GM12878 (cell line): ENCODE measurements at regions not wholly inside any gene's neighbourhood (a gene's known extent, or its start where the extent isn't known, plus 50 kb on each side); places are given as distances from the start of the nearest gene placed in this dataset.

Source experiments
- ATAC-seq: fragments of 200-7000 bp; cut with Tn5 transposase; 3 replicates; pipeline ENCODE4 v1.9.1; 2020; ENCODE audit warnings: mild to moderate bottlenecking, moderate library complexity
- BruUV-seq: library from RNA; stranded (reverse); fragments of 400-500 nt; replicated peaks from 2 replicates; lab custom pipeline; 2021; lab: Mats Ljungman, UMichigan
- CTCF ChIA-PET: fragments of 300-600 bp; sonication (Branson Sonifier 250); formaldehyde crosslinking; extraction: SDS; loops from one replicate; lab custom pipeline; 2021; ENCODE audit warnings: inconsistent platforms; lab: Yijun Ruan, JAX
- POLR2A ChIA-PET: fragments of 350-600 bp; formaldehyde crosslinking; extraction: SDS; loops from one replicate; lab custom pipeline; 2021; ENCODE audit warnings: inconsistent platforms; lab: Charles Lee
- RAD21 ChIA-PET: fragments of 300-600 bp; sonication (Branson Sonifier 250); formaldehyde crosslinking; loops from one replicate; lab custom pipeline; 2023; ENCODE audit warnings: antibody characterized with exemption; ENCODE audit not compliant: unreplicated experiment; lab: Charles Lee
- SMC1A ChIA-PET: fragments of 300-600 bp; sonication (Branson Sonifier 250); formaldehyde crosslinking; loops from one replicate; lab custom pipeline; 2023; ENCODE audit not compliant: unreplicated experiment, uncharacterized antibody; lab: Charles Lee
- DNase-seq: peaks from one replicate; pipeline ENCODE4 v3.0.0-alpha.2; 2011; ENCODE audit warnings: low read depth, low spot score
- FAIRE-seq: peaks from 3 replicates; lab custom pipeline; 2011; peaks lifted over from hg19 to GRCh38; lab: Jason Lieb, UNC
- H2AFZ ChIP-seq: 2 replicates; pipeline ENCODE4 v1.6.0; 2011; ENCODE audit warnings: low read depth, low read length, control low read depth; ENCODE audit not compliant: control insufficient read depth
- H3K27ac ChIP-seq: 2 replicates; pipeline ENCODE4 v1.5.1; 2011; ENCODE audit warnings: control low read depth; ENCODE audit not compliant: control insufficient read depth, insufficient read depth
- H3K27me3 ChIP-seq, 2 experiments: replicated peaks in 1 of 2; 2 replicates each; pipeline versions ENCODE4 v1.6.0 to v1.6.1; 2011; ENCODE audit warnings: low read length in 1 of 2; ENCODE audit not compliant: control insufficient read depth in 2 of 2, insufficient read depth in 2 of 2
- H3K36me3 ChIP-seq, 2 experiments: 2 replicates each; pipeline ENCODE4 v1.5.1; 2011; ENCODE audit warnings: low read length in 1 of 2; ENCODE audit not compliant: control insufficient read depth in 2 of 2, insufficient read depth in 2 of 2
- H3K4me1 ChIP-seq: 2 replicates; pipeline ENCODE4 v1.6.1; 2011; ENCODE audit warnings: mild to moderate bottlenecking, low read length, moderate library complexity, mixed read lengths; ENCODE audit not compliant: control insufficient read depth, insufficient read depth
- H3K4me2 ChIP-seq: 2 replicates; pipeline ENCODE4 v1.6.0; 2011; ENCODE audit warnings: control low read depth; ENCODE audit not compliant: control insufficient read depth, insufficient read depth
- H3K4me3 ChIP-seq: fragments of 200-600 bp; sonication (generic); 2 replicates; pipeline ENCODE4 v1.5.1; 2016
- H3K79me2 ChIP-seq: 2 replicates; pipeline ENCODE4 v1.6.0; 2011; ENCODE audit warnings: low read length; ENCODE audit not compliant: control insufficient read depth, insufficient read depth
- H3K9ac ChIP-seq: 2 replicates; pipeline ENCODE4 v1.8.0; 2011; ENCODE audit warnings: low read length, control low read depth, mixed read lengths; ENCODE audit not compliant: control insufficient read depth, insufficient read depth
- H3K9me3 ChIP-seq: replicated peaks from 3 replicates; pipeline ENCODE4 v1.5.1; 2011; ENCODE audit warnings: mild to moderate bottlenecking, low read length; ENCODE audit not compliant: control insufficient read depth, insufficient read depth
- H4K20me1 ChIP-seq: 2 replicates; pipeline ENCODE4 v1.6.0; 2011; ENCODE audit not compliant: control insufficient read depth, insufficient read depth
- ASH2L ChIP-seq: fragments of 300-600, 200-600 bp; sonication (generic); IDR thresholded peaks from 2 replicates; pipeline ENCODE4 v1.6.1; 2017; ENCODE audit warnings: low read depth, mild to moderate bottlenecking, borderline replicate concordance
- ATF2 ChIP-seq: IDR thresholded peaks from 2 replicates; pipeline ENCODE4 v1.6.1; 2012; ENCODE audit warnings: low read length, inconsistent platforms
- ATF3 ChIP-seq: IDR thresholded peaks from 2 replicates; pipeline ENCODE4 v1.6.1; 2011; ENCODE audit warnings: low read depth, mild to moderate bottlenecking, low read length, moderate library complexity, borderline replicate concordance; ENCODE audit errors: extremely low read depth
- CBFB ChIP-seq: IDR thresholded peaks from 2 replicates; pipeline ENCODE4 v1.6.1; 2016; ENCODE audit warnings: antibody characterized with exemption, low read depth
- CREM ChIP-seq: IDR thresholded peaks from 2 replicates; pipeline ENCODE4 v1.6.1; 2014; ENCODE audit warnings: antibody characterized with exemption, low read depth
- EED ChIP-seq: sonication (generic); IDR thresholded peaks from 2 replicates; pipeline ENCODE4 v1.6.1; 2016; ENCODE audit warnings: antibody characterized with exemption, low read depth
- JUND ChIP-seq: IDR thresholded peaks from 2 replicates; pipeline ENCODE4 v1.6.1; 2012; ENCODE audit warnings: low read depth, mild to moderate bottlenecking, low read length, improper control_type of control experiment, moderate library complexity
- MYC ChIP-seq: IDR thresholded peaks from 2 replicates; pipeline ENCODE4 v1.6.1; 2011; ENCODE audit warnings: mild to moderate bottlenecking, low read length, moderate library complexity, inconsistent platforms; ENCODE audit not compliant: insufficient read depth, insufficient replicate concordance, insufficient read length, severe bottlenecking
- NRF1 ChIP-seq: conservative IDR thresholded peaks from 2 replicates; pipeline ENCODE4 v1.6.1; 2011; ENCODE audit warnings: mild to moderate bottlenecking, low read depth, low read length, improper control_type of control experiment
- PAX8 ChIP-seq: fragments of 450-650 bp; IDR thresholded peaks from 2 replicates; pipeline ENCODE4 v1.6.1; 2017; ENCODE audit warnings: mild to moderate bottlenecking, moderate library complexity
- PKNOX1 ChIP-seq: fragments of 450-650 bp; IDR thresholded peaks from 2 replicates; pipeline ENCODE4 v1.6.1; 2016; ENCODE audit warnings: mild to moderate bottlenecking
- POLR2A ChIP-seq: IDR thresholded peaks from 2 replicates; pipeline ENCODE4 v1.6.1; 2011; ENCODE audit warnings: low read depth, mild to moderate bottlenecking, low read length
- POU2F2 ChIP-seq: IDR thresholded peaks from 3 replicates; pipeline ENCODE4 v1.6.1; 2011; ENCODE audit warnings: low read depth, mild to moderate bottlenecking, low read length, borderline replicate concordance
- RAD51 ChIP-seq: fragments of 450-650 bp; IDR thresholded peaks from 2 replicates; pipeline ENCODE4 v1.6.1; 2016; ENCODE audit warnings: moderate library complexity, mild to moderate bottlenecking, inconsistent platforms
- SMAD1 ChIP-seq: fragments of 450-650 bp; IDR thresholded peaks from 2 replicates; pipeline ENCODE4 v1.6.1; 2018; ENCODE audit warnings: mild to moderate bottlenecking, low read depth; ENCODE audit not compliant: partially characterized antibody
- SMC3 ChIP-seq: IDR thresholded peaks from 2 replicates; pipeline ENCODE4 v1.6.1; 2011; ENCODE audit warnings: low read length, improper control_type of control experiment, borderline replicate concordance
- SREBF2 ChIP-seq: IDR thresholded peaks from 2 replicates; pipeline ENCODE4 v1.6.1; 2012; ENCODE audit warnings: mild to moderate bottlenecking, low read length
- TBL1XR1 ChIP-seq: IDR thresholded peaks from 2 replicates; pipeline ENCODE4 v1.6.1; 2012; ENCODE audit warnings: low read depth, low read length, improper control_type of control experiment
- USF2 ChIP-seq: IDR thresholded peaks from 2 replicates; pipeline ENCODE4 v1.6.1; 2011; ENCODE audit warnings: low read depth, low read length, improper control_type of control experiment, borderline replicate concordance
- ZZZ3 ChIP-seq: IDR thresholded peaks from 2 replicates; pipeline ENCODE4 v1.6.1; 2011; ENCODE audit warnings: low read depth; ENCODE audit not compliant: control insufficient read depth, insufficient read length
- WGBS: methylation state at CpG from one replicate; pipeline ENCODE4 v1.1.6; 2016; ENCODE audit warnings: low lambda C conversion rate; ENCODE audit not compliant: insufficient replicate concordance, insufficient coverage; ENCODE audit errors: missing lambda C conversion rate; 5-methylcytosine and 5-hydroxymethylcytosine counted together
- in situ Hi-C: fragments of 300-500 bp; cut with MboI; formaldehyde crosslinking; loops from 9 replicates; pipeline ENCODE4 v1.14.3; 2018; ENCODE audit warnings: mixed read lengths
- intact Hi-C: fragments of 100-400 bp; cut with micrococcal nuclease; formaldehyde crosslinking; loops from one replicate; pipeline ENCODE4 v1.14.2; 2022; ENCODE audit not compliant: unreplicated experiment

- Histone ChIP-seq H3K36me3 (no peaks in the 10 kb centered on the region), H3K4me3 (no peak overlapping the region), H3K27ac (no peak overlapping the region), H4K20me1 (no peaks in the 10 kb centered on the region), H3K9me3 (no peaks in the 10 kb centered on the region), H3K4me1 (no peaks in the 10 kb centered on the region), H3K4me2 (no peak overlapping the region), H3K27me3 (no peaks in the 10 kb centered on the region), H3K79me2 (no peaks in the 10 kb centered on the region), H2AFZ (no peak overlapping the region), H3K9ac (no peak overlapping the region)
- BruUV-seq = no TSS peak
- POLR2A ChIA-PET = no interaction called here
- FAIRE-seq (no peak), ATAC-seq (no peak), DNase-seq (no peak)
- in situ Hi-C loops = no loop called here
- WGBS = no CpG with 5 or more reads among the region's 6 CpGs
- RAD21 ChIA-PET = no interaction called here
- SMC1A ChIA-PET = no interaction called here
- no peak for TF ChIP-seq PKNOX1
- no peak for TF ChIP-seq ATF3
- TF ChIP-seq ZZZ3 = no peak
- TF ChIP-seq PAX8 = no peak
- TF ChIP-seq NRF1 = no peak
- TF ChIP-seq TBL1XR1 = no peak
- TF ChIP-seq POLR2A = no peak
- no peak for TF ChIP-seq SMC3
- TF ChIP-seq CBFB = no peak
- TF ChIP-seq SMAD1 = no peak
- TF ChIP-seq CREM = no peak
- TF ChIP-seq JUND = no peak
- no peak for TF ChIP-seq ASH2L
- no peak for TF ChIP-seq USF2
- no peak for TF ChIP-seq RAD51
- no peak for TF ChIP-seq EED
- no peak for TF ChIP-seq ATF2
- no peak for TF ChIP-seq POU2F2
- TF ChIP-seq SREBF2 = no peak
- no peak for TF ChIP-seq MYC
- CTCF ChIA-PET = no interaction called here
- intact Hi-C loops = no loop called here
These were observed 499.6 kb downstream of the TMEM121 start for GRCh38 chr14:106026026-106026425.
